NCI-H2171 (cell line): ENCODE measurements at regions not wholly inside any gene's neighbourhood (a gene's known extent, or its start where the extent isn't known, plus 50 kb on each side); places are given as distances from the start of the nearest gene placed in this dataset.
"Not testable (repeated sequence)": the region's sequence is repeated elsewhere in the genome, so short reads cannot be mapped to it uniquely, and the experiment has no call there.

Experiments
- DNase-seq: peaks from one replicate; lab custom pipeline; 2025; lab: John Stamatoyannopoulos, UW

- no peak for DNase-seq
Observed at GRCh38 chr16:72657164-72657563, 390.8 kb downstream of the ZFHX3 start.

GRCh38 chr16:72654535-72654934 lies 393.4 kb downstream of the ZFHX3 start:
- no peak for DNase-seq

GRCh38 chr16:72649254-72649944 lies 398.5 kb downstream of the ZFHX3 start:
- no peak for DNase-seq

- peak; percentile 13 for DNase-seq
Observed at GRCh38 chr16:72646615-72647014, 401.3 kb downstream of the ZFHX3 start.

GRCh38 chr16:72645538-72645937 lies 402.4 kb downstream of the ZFHX3 start:
- no peak for DNase-seq

GRCh38 chr16:72644911-72645310 lies 403.0 kb downstream of the ZFHX3 start:
- DNase-seq = no peak

GRCh38 chr16:72639494-72639893 lies 408.4 kb downstream of the ZFHX3 start:
- DNase-seq = no peak

GRCh38 chr16:72637306-72637705 lies 410.6 kb downstream of the ZFHX3 start:
- no peak for DNase-seq

- DNase-seq = no peak
Observed at GRCh38 chr16:72635694-72636093, 412.2 kb downstream of the ZFHX3 start.

- no peak for DNase-seq
Observed at GRCh38 chr16:72635104-72635503, 412.8 kb downstream of the ZFHX3 start.

- not testable (repeated sequence) for DNase-seq
Observed at GRCh38 chr16:72627182-72627896, 420.6 kb downstream of the ZFHX3 start.

GRCh38 chr16:72626623-72627022 lies 421.3 kb downstream of the ZFHX3 start:
- DNase-seq = no peak

GRCh38 chr16:72621651-72622050 lies 426.3 kb downstream of the ZFHX3 start:
- DNase-seq = no peak

- no peak for DNase-seq
Observed at GRCh38 chr16:72620853-72621252, 427.1 kb downstream of the ZFHX3 start.

- no peak for DNase-seq
Observed at GRCh38 chr16:72620348-72620747, 427.6 kb downstream of the ZFHX3 start.

- no peak for DNase-seq
Observed at GRCh38 chr16:72615856-72616255, 432.1 kb downstream of the ZFHX3 start.

- DNase-seq = no peak
Observed at GRCh38 chr16:72612718-72613117, 435.2 kb downstream of the ZFHX3 start.

GRCh38 chr16:72612256-72612655 lies 435.7 kb downstream of the ZFHX3 start:
- no peak for DNase-seq

- DNase-seq = no peak
Observed at GRCh38 chr16:72609933-72610332, 438.0 kb upstream of the PMFBP1 start.

- no peak for DNase-seq
Observed at GRCh38 chr16:72609066-72609465, 437.1 kb upstream of the PMFBP1 start.

- no peak for DNase-seq
Observed at GRCh38 chr16:72604375-72604774, 432.4 kb upstream of the PMFBP1 start.

- DNase-seq = no peak
Observed at GRCh38 chr16:72602499-72602898, 430.5 kb upstream of the PMFBP1 start.

- no peak for DNase-seq
Observed at GRCh38 chr16:72598696-72599095, 426.7 kb upstream of the PMFBP1 start.

- DNase-seq = no peak
Observed at GRCh38 chr16:72597938-72598337, 426.0 kb upstream of the PMFBP1 start.
